Right atrium auricular region (tissue), 2 donors: ENCODE measurements at regions not wholly inside any gene's neighbourhood (a gene's known extent, or its start where the extent isn't known, plus 50 kb on each side); places are given as distances from the start of the nearest gene placed in this dataset.

Source experiments
- DNase-seq: peaks from one replicate; pipeline ENCODE4 v3.0.0-alpha.2; 2019; ENCODE audit warnings: low spot score
- H3K27ac ChIP-seq, 2 donors: fragments of 200-600 bp; sonication (generic); 1 replicate in 1 of 2; 2 replicates in 1 of 2; pipeline ENCODE4 v1.5.1; 2016 to 2019
- H3K27me3 ChIP-seq, 2 donors: fragments of 200-600 bp; sonication (generic); one replicate each; pipeline versions ENCODE4 v1.5.1 to v1.6.0; 2017 to 2019
- H3K36me3 ChIP-seq: fragments of 200-600 bp; sonication (generic); one replicate; pipeline ENCODE4 v1.5.1; 2016
- H3K4me1 ChIP-seq, 2 donors: fragments of 200-600 bp; sonication (generic); one replicate each; pipeline versions ENCODE4 v1.5.1 to v1.6.0; 2017 to 2019
- H3K4me3 ChIP-seq, 2 donors: fragments of 200-600 bp; sonication (generic); 1 replicate in 1 of 2; 2 replicates in 1 of 2; pipeline ENCODE4 v1.5.1; 2017 to 2019; ENCODE audit warnings: mild to moderate bottlenecking in 1 of 2, moderate library complexity in 1 of 2
- H3K9me3 ChIP-seq, 2 donors: fragments of 200-600 bp; sonication (generic); one replicate each; pipeline ENCODE4 v1.5.1; 2019
- TF ChIP-seq, protein P1 (sequence below), 2 donors: fragments of 200-600 bp; sonication (generic); IDR thresholded peaks; one replicate each; pipeline ENCODE4 v1.5.1; 2019; ENCODE audit warnings: antibody characterized with exemption in 2 of 2

DNA sequence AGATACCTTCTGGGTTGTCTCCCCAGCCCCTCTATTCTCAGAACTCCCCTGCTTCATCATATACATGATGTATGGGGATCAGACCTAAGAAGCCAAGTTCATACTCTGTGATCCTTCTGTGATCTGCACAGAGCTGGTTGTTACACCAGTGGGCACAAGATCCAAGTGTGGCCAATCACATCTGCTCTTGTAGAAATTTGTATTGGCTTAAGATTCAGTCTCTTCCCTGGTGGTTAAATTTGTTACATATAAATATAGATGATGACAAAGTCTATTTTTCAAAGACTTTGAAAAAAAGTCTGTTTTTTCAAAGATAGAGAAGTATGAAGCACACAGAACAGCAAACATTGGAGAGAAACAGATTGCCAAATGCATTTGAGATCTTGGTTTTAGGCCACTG, 135.8 kb upstream of the FGGY start:
- H3K4me3 ChIP-seq, result no peak overlapping the region
- no peak overlapping the region for H3K27ac ChIP-seq
- peaks cover 0 to 9% of the 10 kb centered on the region in 2 donors for H3K9me3 ChIP-seq
- TF ChIP-seq, protein P1, sequence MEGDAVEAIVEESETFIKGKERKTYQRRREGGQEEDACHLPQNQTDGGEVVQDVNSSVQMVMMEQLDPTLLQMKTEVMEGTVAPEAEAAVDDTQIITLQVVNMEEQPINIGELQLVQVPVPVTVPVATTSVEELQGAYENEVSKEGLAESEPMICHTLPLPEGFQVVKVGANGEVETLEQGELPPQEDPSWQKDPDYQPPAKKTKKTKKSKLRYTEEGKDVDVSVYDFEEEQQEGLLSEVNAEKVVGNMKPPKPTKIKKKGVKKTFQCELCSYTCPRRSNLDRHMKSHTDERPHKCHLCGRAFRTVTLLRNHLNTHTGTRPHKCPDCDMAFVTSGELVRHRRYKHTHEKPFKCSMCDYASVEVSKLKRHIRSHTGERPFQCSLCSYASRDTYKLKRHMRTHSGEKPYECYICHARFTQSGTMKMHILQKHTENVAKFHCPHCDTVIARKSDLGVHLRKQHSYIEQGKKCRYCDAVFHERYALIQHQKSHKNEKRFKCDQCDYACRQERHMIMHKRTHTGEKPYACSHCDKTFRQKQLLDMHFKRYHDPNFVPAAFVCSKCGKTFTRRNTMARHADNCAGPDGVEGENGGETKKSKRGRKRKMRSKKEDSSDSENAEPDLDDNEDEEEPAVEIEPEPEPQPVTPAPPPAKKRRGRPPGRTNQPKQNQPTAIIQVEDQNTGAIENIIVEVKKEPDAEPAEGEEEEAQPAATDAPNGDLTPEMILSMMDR (IDR thresholded peaks at IDR 0.05), result no peak
- H3K27me3 ChIP-seq, result no peaks in the 10 kb centered on the region
- DNase-seq, result no peak
- H3K4me1 ChIP-seq, result peaks cover 0 to 8% of the 10 kb centered on the region in 2 donors
- no peaks in the 10 kb centered on the region for H3K36me3 ChIP-seq

GRCh38 chr1:59162665-59163064, 134.2 kb upstream of the FGGY start:
- no peak overlapping the region for H3K4me3 ChIP-seq
- no peaks in the 10 kb centered on the region for H3K36me3 ChIP-seq
- no peak overlapping the region for H3K27ac ChIP-seq
- no peaks in the 10 kb centered on the region for H3K4me1 ChIP-seq
- H3K9me3 ChIP-seq, result peaks cover 0 to 9% of the 10 kb centered on the region in 2 donors
- H3K27me3 ChIP-seq, result no peaks in the 10 kb centered on the region
- TF ChIP-seq, protein P1 (IDR thresholded peaks at IDR 0.05), result no peak
- DNase-seq, result no peak

- TF ChIP-seq, protein P1 (IDR thresholded peaks at IDR 0.05), result no peak
- Histone ChIP-seq H3K36me3 (no peaks in the 10 kb centered on the region), H3K9me3 (peaks cover 0 to 2% of the 10 kb centered on the region in 2 donors), H3K4me1 (no peaks in the 10 kb centered on the region), H3K27me3 (no peaks in the 10 kb centered on the region), H3K27ac (no peak overlapping the region), H3K4me3 (no peak overlapping the region)
- no peak for DNase-seq
Observed at GRCh38 chr1:59163268-59164092, 133.4 kb upstream of the FGGY start.

DNA sequence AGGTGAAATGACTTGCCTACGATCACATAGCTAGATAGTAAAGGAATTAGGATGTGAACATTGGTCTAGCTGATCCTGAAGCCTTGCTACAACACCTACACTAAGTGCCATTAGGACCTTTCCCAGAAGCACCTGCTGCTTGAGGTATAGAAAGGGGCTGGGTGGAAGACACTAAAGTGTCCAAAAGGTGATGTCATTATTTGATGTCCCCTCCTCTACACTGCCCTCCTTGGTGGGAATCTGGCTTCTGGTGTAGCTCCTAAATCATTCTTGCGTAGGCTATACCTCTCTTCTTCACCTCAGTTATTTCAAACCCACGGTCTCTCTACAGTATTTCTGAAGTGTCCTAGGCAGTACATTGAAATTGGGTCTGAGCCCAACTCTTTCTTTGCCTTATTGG, 132.5 kb upstream of the FGGY start:
- Histone ChIP-seq H3K27ac (no peak overlapping the region), H3K4me1 (no peaks in the 10 kb centered on the region), H3K4me3 (no peak overlapping the region), H3K9me3 (no peaks in the 10 kb centered on the region), H3K36me3 (no peaks in the 10 kb centered on the region), H3K27me3 (no peaks in the 10 kb centered on the region)
- DNase-seq, result no peak
- TF ChIP-seq, protein P1 (IDR thresholded peaks at IDR 0.05), result no peak

GRCh38 chr1:59165353-59165752, 131.5 kb upstream of the FGGY start:
- no peak overlapping the region for H3K27ac ChIP-seq
- DNase-seq, result no peak
- no peaks in the 10 kb centered on the region for H3K27me3 ChIP-seq

More at GRCh38 chr1:59165353-59165752, 131.5 kb upstream of the FGGY start:
- Histone ChIP-seq H3K4me3 (no peak overlapping the region), H3K9me3 (no peaks in the 10 kb centered on the region), H3K4me1 (no peaks in the 10 kb centered on the region), H3K36me3 (no peaks in the 10 kb centered on the region)
- TF ChIP-seq, protein P1 (IDR thresholded peaks at IDR 0.05), result no peak
